Osteoblast (primary cell): ENCODE measurements at regions not wholly inside any gene's neighbourhood (a gene's known extent, or its start where the extent isn't known, plus 50 kb on each side); places are given as distances from the start of the nearest gene placed in this dataset.

Source experiments
- DNase-seq: peaks from one replicate; pipeline ENCODE4 v3.0.0; 2011; ENCODE audit warnings: low spot score, mixed read lengths; ENCODE audit not compliant: insufficient read length; ENCODE audit errors: missing footprints
- H2AFZ ChIP-seq: 2 replicates; pipeline ENCODE4 v1.6.0; 2011; ENCODE audit warnings: mild to moderate bottlenecking, low read length
- H3K27ac ChIP-seq: 2 replicates; pipeline ENCODE4 v1.5.1; 2011; ENCODE audit warnings: mild to moderate bottlenecking, low read depth, low read length, moderate library complexity
- H3K27me3 ChIP-seq: 2 replicates; pipeline ENCODE4 v1.6.0; 2012; ENCODE audit warnings: mild to moderate bottlenecking, control low read depth, inconsistent platforms, low read length, moderate library complexity; ENCODE audit not compliant: insufficient read depth
- H3K36me3 ChIP-seq: 2 replicates; pipeline ENCODE4 v1.5.1; 2011; ENCODE audit warnings: mild to moderate bottlenecking, low read length, control low read depth, moderate library complexity; ENCODE audit not compliant: insufficient read depth
- H3K4me1 ChIP-seq: 2 replicates; pipeline ENCODE4 v1.5.1; 2011; ENCODE audit warnings: mild to moderate bottlenecking, low read length, control low read depth, moderate library complexity; ENCODE audit not compliant: insufficient read depth
- H3K4me2 ChIP-seq: 2 replicates; pipeline ENCODE4 v1.6.0; 2011; ENCODE audit warnings: mild to moderate bottlenecking, low read length; ENCODE audit not compliant: insufficient read depth
- H3K4me3 ChIP-seq: fragments of 200-600 bp; sonication (generic); 3 replicates; pipeline ENCODE4 v1.5.1; 2012; ENCODE audit warnings: mild to moderate bottlenecking, low read length, inconsistent platforms; ENCODE audit not compliant: insufficient read depth
- H3K79me2 ChIP-seq: 2 replicates; pipeline ENCODE4 v1.6.0; 2012; ENCODE audit warnings: mild to moderate bottlenecking, low read length, control low read depth, inconsistent platforms; ENCODE audit not compliant: insufficient read depth
- H3K9me3 ChIP-seq: 2 replicates; pipeline ENCODE4 v1.5.1; 2011; ENCODE audit warnings: low read depth, low read length, control low read depth
- H4K20me1 ChIP-seq: 2 replicates; pipeline ENCODE4 v1.6.0; 2012; ENCODE audit warnings: mild to moderate bottlenecking, low read length, control low read depth; ENCODE audit not compliant: insufficient read depth
- CTCF ChIP-seq: IDR thresholded peaks from 2 replicates; pipeline ENCODE4 v1.5.1; 2011; ENCODE audit warnings: mild to moderate bottlenecking, low read depth, low read length, moderate library complexity; ENCODE audit errors: extremely low read depth

GRCh38 chr10:56496186-56496486, 135.1 kb upstream of the ZWINT start:
- Histone ChIP-seq H3K9me3 (no peaks in the 10 kb centered on the region), H3K27me3 (no peaks in the 10 kb centered on the region), H2AFZ (no peak overlapping the region)

GRCh38 chr10:56487746-56488145, 126.7 kb upstream of the ZWINT start:
- TF ChIP-seq CTCF, result no peak
- peak; percentile 0 for DNase-seq
- Histone ChIP-seq H3K9me3 (no peaks in the 10 kb centered on the region), H4K20me1 (no peaks in the 10 kb centered on the region), H2AFZ (no peak overlapping the region), H3K27me3 (no peaks in the 10 kb centered on the region), H3K4me1 (no peaks in the 10 kb centered on the region), H3K79me2 (no peaks in the 10 kb centered on the region), H3K36me3 (no peaks in the 10 kb centered on the region), H3K4me2 (no peak overlapping the region), H3K27ac (no peak overlapping the region), H3K4me3 (no peak overlapping the region)

More at GRCh38 chr10:56496186-56496486, 135.1 kb upstream of the ZWINT start:
- no peaks in the 10 kb centered on the region for H3K79me2 ChIP-seq
- no peak overlapping the region for H3K4me3 ChIP-seq
- no peaks in the 10 kb centered on the region for H4K20me1 ChIP-seq
- no peaks in the 10 kb centered on the region for H3K4me1 ChIP-seq
- no peak overlapping the region for H3K4me2 ChIP-seq
- H3K36me3 ChIP-seq, result no peaks in the 10 kb centered on the region
- no peak for TF ChIP-seq CTCF
- no peak for DNase-seq
- no peak overlapping the region for H3K27ac ChIP-seq

- no peak overlapping the region for H2AFZ ChIP-seq
- H3K27ac ChIP-seq, result no peak overlapping the region
- H3K4me2 ChIP-seq, result no peak overlapping the region
- no peaks in the 10 kb centered on the region for H3K9me3 ChIP-seq
- no peaks in the 10 kb centered on the region for H3K4me1 ChIP-seq
- H3K4me3 ChIP-seq, result no peak overlapping the region
- no peak for TF ChIP-seq CTCF
- no peaks in the 10 kb centered on the region for H4K20me1 ChIP-seq
- no peaks in the 10 kb centered on the region for H3K79me2 ChIP-seq
- H3K36me3 ChIP-seq, result no peaks in the 10 kb centered on the region
- no peaks in the 10 kb centered on the region for H3K27me3 ChIP-seq
- DNase-seq, result no peak
Measured at GRCh38 chr10:56481521-56482091, 120.5 kb upstream of the ZWINT start.

- no peak overlapping the region for H3K4me2 ChIP-seq
- TF ChIP-seq CTCF, result no peak
- H3K36me3 ChIP-seq, result no peaks in the 10 kb centered on the region
- H3K4me3 ChIP-seq, result no peak overlapping the region
- H3K4me1 ChIP-seq, result no peaks in the 10 kb centered on the region
- no peaks in the 10 kb centered on the region for H3K79me2 ChIP-seq
- no peak overlapping the region for H3K27ac ChIP-seq
- DNase-seq, result no peak
- H4K20me1 ChIP-seq, result no peaks in the 10 kb centered on the region
- no peak overlapping the region for H2AFZ ChIP-seq
- H3K9me3 ChIP-seq, result no peaks in the 10 kb centered on the region
- no peaks in the 10 kb centered on the region for H3K27me3 ChIP-seq
Measured at GRCh38 chr10:56472978-56473377, 111.9 kb upstream of the ZWINT start.
